B cell (primary cell): ENCODE measurements at regions not wholly inside any gene's neighbourhood (a gene's known extent, or its start where the extent isn't known, plus 50 kb on each side); places are given as distances from the start of the nearest gene placed in this dataset.

Source experiments
- EZH2 ChIP-seq: IDR thresholded peaks from 2 replicates; pipeline ENCODE4 v1.6.1; 2012; ENCODE audit warnings: borderline replicate concordance, low read depth, mild to moderate bottlenecking, moderate library complexity, low read length; ENCODE audit not compliant: insufficient read depth, poor library complexity, severe bottlenecking
- TF ChIP-seq, protein P1 (sequence below): fragments of 200-600 bp; IDR thresholded peaks from one replicate; pipeline ENCODE4 v1.8.0; 2022; ENCODE audit warnings: antibody characterized with exemption, mild to moderate bottlenecking

- TF ChIP-seq, protein P1, sequence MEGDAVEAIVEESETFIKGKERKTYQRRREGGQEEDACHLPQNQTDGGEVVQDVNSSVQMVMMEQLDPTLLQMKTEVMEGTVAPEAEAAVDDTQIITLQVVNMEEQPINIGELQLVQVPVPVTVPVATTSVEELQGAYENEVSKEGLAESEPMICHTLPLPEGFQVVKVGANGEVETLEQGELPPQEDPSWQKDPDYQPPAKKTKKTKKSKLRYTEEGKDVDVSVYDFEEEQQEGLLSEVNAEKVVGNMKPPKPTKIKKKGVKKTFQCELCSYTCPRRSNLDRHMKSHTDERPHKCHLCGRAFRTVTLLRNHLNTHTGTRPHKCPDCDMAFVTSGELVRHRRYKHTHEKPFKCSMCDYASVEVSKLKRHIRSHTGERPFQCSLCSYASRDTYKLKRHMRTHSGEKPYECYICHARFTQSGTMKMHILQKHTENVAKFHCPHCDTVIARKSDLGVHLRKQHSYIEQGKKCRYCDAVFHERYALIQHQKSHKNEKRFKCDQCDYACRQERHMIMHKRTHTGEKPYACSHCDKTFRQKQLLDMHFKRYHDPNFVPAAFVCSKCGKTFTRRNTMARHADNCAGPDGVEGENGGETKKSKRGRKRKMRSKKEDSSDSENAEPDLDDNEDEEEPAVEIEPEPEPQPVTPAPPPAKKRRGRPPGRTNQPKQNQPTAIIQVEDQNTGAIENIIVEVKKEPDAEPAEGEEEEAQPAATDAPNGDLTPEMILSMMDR = no peak
- TF ChIP-seq EZH2 = no peak
Observed at GRCh38 chr3:144181062-144181461, 209.4 kb downstream of the DIPK2A start.
